ENCODE measurements at regions not wholly inside any gene's neighbourhood (a gene's known extent, or its start where the extent isn't known, plus 50 kb on each side); places are given as distances from the start of the nearest gene placed in this dataset.

GRCh38 chr10:30560326-30560725 is 69.2 kb downstream of the LYZL2 start:
- no peak overlapping the region for H2AFZ ChIP-seq (ENCODE audit: low read depth, low read length)
- H3K27me3 ChIP-seq (ENCODE audit: insufficient read depth, low read length, poor library complexity) = no peaks in the 10 kb centered on the region
- no peaks in the 10 kb centered on the region for H3K9me3 ChIP-seq (ENCODE audit: insufficient read depth, low read length, severe bottlenecking)
- no peaks in the 10 kb centered on the region for H3K4me1 ChIP-seq (ENCODE audit: insufficient read depth, low read length)
- H3K4me3 ChIP-seq (ENCODE audit: low read depth in 1 of 2, low read length in 2 of 2) = no peak overlapping the region
- ATAC-seq (ENCODE audit: insufficient read depth, low read depth) (no peak), DNase-seq (no peak)
- H4K20me1 ChIP-seq (ENCODE audit: insufficient read depth, low read length) = no peaks in the 10 kb centered on the region
- H3K36me3 ChIP-seq (ENCODE audit: insufficient read depth, low read length) = no peaks in the 10 kb centered on the region
- no peak overlapping the region for H3K4me2 ChIP-seq (ENCODE audit: insufficient read depth, low read length)
- H3K79me2 ChIP-seq (ENCODE audit: insufficient read depth, low read length) = no peaks in the 10 kb centered on the region
- H3K27ac ChIP-seq (ENCODE audit: low read length) = no peak overlapping the region
- TF ChIP-seq EZH2 (IDR thresholded peaks at IDR 0.05; ENCODE audit: borderline replicate concordance, low read depth, low read length, severe bottlenecking) (no peak), CTCF (IDR thresholded peaks at IDR 0.05; ENCODE audit: borderline replicate concordance, extremely low read depth, low read length, poor library complexity, severe bottlenecking) (no peak)
- no peak overlapping the region for H3K9ac ChIP-seq (ENCODE audit: low read depth, low read length)

GRCh38 chr10:30559180-30559579 is 70.4 kb downstream of the LYZL2 start:
- H3K4me3 ChIP-seq (ENCODE audit: low read depth in 1 of 2, low read length in 2 of 2) = no peak overlapping the region
- no peaks in the 10 kb centered on the region for H3K4me1 ChIP-seq (ENCODE audit: insufficient read depth, low read length)
- ATAC-seq (ENCODE audit: insufficient read depth, low read depth) (no peak), DNase-seq (no peak)
- no peaks in the 10 kb centered on the region for H3K9me3 ChIP-seq (ENCODE audit: insufficient read depth, low read length, severe bottlenecking)
- H3K27ac ChIP-seq (ENCODE audit: low read length) = no peak overlapping the region
- no peak for TF ChIP-seq CTCF (IDR thresholded peaks at IDR 0.05; ENCODE audit: borderline replicate concordance, extremely low read depth, low read length, poor library complexity, severe bottlenecking)
- no peak for TF ChIP-seq EZH2 (IDR thresholded peaks at IDR 0.05; ENCODE audit: borderline replicate concordance, low read depth, low read length, severe bottlenecking)
- H4K20me1 ChIP-seq (ENCODE audit: insufficient read depth, low read length) = no peaks in the 10 kb centered on the region
- H3K4me2 ChIP-seq (ENCODE audit: insufficient read depth, low read length) = no peak overlapping the region
- H2AFZ ChIP-seq (ENCODE audit: low read depth, low read length) = no peak overlapping the region
- H3K79me2 ChIP-seq (ENCODE audit: insufficient read depth, low read length) = no peaks in the 10 kb centered on the region
- no peak overlapping the region for H3K9ac ChIP-seq (ENCODE audit: low read depth, low read length)
- H3K36me3 ChIP-seq (ENCODE audit: insufficient read depth, low read length) = no peaks in the 10 kb centered on the region
- no peaks in the 10 kb centered on the region for H3K27me3 ChIP-seq (ENCODE audit: insufficient read depth, low read length, poor library complexity)

GRCh38 chr10:30558411-30558810 is 71.1 kb downstream of the LYZL2 start:
- no peaks in the 10 kb centered on the region for H3K27me3 ChIP-seq (ENCODE audit: insufficient read depth, low read length, poor library complexity)
- H3K9me3 ChIP-seq (ENCODE audit: insufficient read depth, low read length, severe bottlenecking) = no peaks in the 10 kb centered on the region
- DNase-seq = no peak
- H4K20me1 ChIP-seq (ENCODE audit: insufficient read depth, low read length) = no peaks in the 10 kb centered on the region
- no peak overlapping the region for H3K4me2 ChIP-seq (ENCODE audit: insufficient read depth, low read length)
- no peak overlapping the region for H3K27ac ChIP-seq (ENCODE audit: low read length)
- no peak for ATAC-seq (ENCODE audit: insufficient read depth, low read depth)
- no peaks in the 10 kb centered on the region for H3K36me3 ChIP-seq (ENCODE audit: insufficient read depth, low read length)
- no peak overlapping the region for H3K9ac ChIP-seq (ENCODE audit: low read depth, low read length)
- H3K79me2 ChIP-seq (ENCODE audit: insufficient read depth, low read length) = no peaks in the 10 kb centered on the region
- no peak overlapping the region for H2AFZ ChIP-seq (ENCODE audit: low read depth, low read length)
- no peaks in the 10 kb centered on the region for H3K4me1 ChIP-seq (ENCODE audit: insufficient read depth, low read length)
- TF ChIP-seq EZH2 (IDR thresholded peaks at IDR 0.05; ENCODE audit: borderline replicate concordance, low read depth, low read length, severe bottlenecking) (no peak), CTCF (IDR thresholded peaks at IDR 0.05; ENCODE audit: borderline replicate concordance, extremely low read depth, low read length, poor library complexity, severe bottlenecking) (no peak)
- no peak overlapping the region for H3K4me3 ChIP-seq (ENCODE audit: low read depth in 1 of 2, low read length in 2 of 2)

- H3K79me2 ChIP-seq (ENCODE audit: insufficient read depth, low read length) = no peaks in the 10 kb centered on the region
- H2AFZ ChIP-seq (ENCODE audit: low read depth, low read length) = no peak overlapping the region
- ATAC-seq (ENCODE audit: insufficient read depth, low read depth) (no peak), DNase-seq (no peak)
- H3K9me3 ChIP-seq (ENCODE audit: insufficient read depth, low read length, severe bottlenecking) = no peaks in the 10 kb centered on the region
- no peak overlapping the region for H3K9ac ChIP-seq (ENCODE audit: low read depth, low read length)
- no peak overlapping the region for H3K4me2 ChIP-seq (ENCODE audit: insufficient read depth, low read length)
- TF ChIP-seq CTCF (IDR thresholded peaks at IDR 0.05; ENCODE audit: borderline replicate concordance, extremely low read depth, low read length, poor library complexity, severe bottlenecking) (no peak), EZH2 (IDR thresholded peaks at IDR 0.05; ENCODE audit: borderline replicate concordance, low read depth, low read length, severe bottlenecking) (no peak)
- H3K4me3 ChIP-seq (ENCODE audit: low read depth in 1 of 2, low read length in 2 of 2) = no peak overlapping the region
- no peak overlapping the region for H3K27ac ChIP-seq (ENCODE audit: low read length)
- H3K4me1 ChIP-seq (ENCODE audit: insufficient read depth, low read length) = no peaks in the 10 kb centered on the region
- H3K27me3 ChIP-seq (ENCODE audit: insufficient read depth, low read length, poor library complexity) = no peaks in the 10 kb centered on the region
- no peaks in the 10 kb centered on the region for H4K20me1 ChIP-seq (ENCODE audit: insufficient read depth, low read length)
- no peaks in the 10 kb centered on the region for H3K36me3 ChIP-seq (ENCODE audit: insufficient read depth, low read length)
Measured at GRCh38 chr10:30557884-30558283, 71.7 kb downstream of the LYZL2 start.
